CD4-positive, alpha-beta T cell treated with Interleukin-2 at 100 ng/mL for 4 hours (primary cell): ENCODE measurements at regions not wholly inside any gene's neighbourhood (a gene's known extent, or its start where the extent isn't known, plus 50 kb on each side); places are given as distances from the start of the nearest gene placed in this dataset.
"Not testable (repeated sequence)": the region's sequence is repeated elsewhere in the genome, so short reads cannot be mapped to it uniquely, and the experiment has no call there.

ENCODE experiments used
- DNase-seq: peaks from one replicate; pipeline ENCODE4 v3.0.0-alpha.2; 2020; ENCODE audit warnings: low spot score

- DNase-seq, result not testable (repeated sequence)
Observed at GRCh38 chr14:25316007-25316406, 266.1 kb upstream of the STXBP6 start.

GRCh38 chr14:25308244-25308643 is 258.3 kb upstream of the STXBP6 start:
- no peak for DNase-seq

GRCh38 chr14:25303934-25304333 is 254.0 kb upstream of the STXBP6 start:
- no peak for DNase-seq

- DNase-seq, result no peak
Observed at GRCh38 chr14:25298238-25298637, 248.3 kb upstream of the STXBP6 start.

- DNase-seq, result not testable (repeated sequence)
Observed at GRCh38 chr14:25290154-25290553, 240.2 kb upstream of the STXBP6 start.

- DNase-seq, result no peak
Observed at GRCh38 chr14:25274529-25274928, 224.6 kb upstream of the STXBP6 start.

- DNase-seq, result no peak
Observed at GRCh38 chr14:25267186-25267585, 217.2 kb upstream of the STXBP6 start.

GRCh38 chr14:25259470-25259869 is 209.5 kb upstream of the STXBP6 start:
- DNase-seq, result no peak

GRCh38 chr14:25252793-25253192 is 202.8 kb upstream of the STXBP6 start:
- DNase-seq, result no peak

GRCh38 chr14:25250516-25250915 is 200.6 kb upstream of the STXBP6 start:
- no peak for DNase-seq

GRCh38 chr14:25247609-25248008 is 197.7 kb upstream of the STXBP6 start:
- no peak for DNase-seq

- DNase-seq, result no peak
Observed at GRCh38 chr14:25246751-25247150, 196.8 kb upstream of the STXBP6 start.

- no peak for DNase-seq
Observed at GRCh38 chr14:25239170-25239569, 189.2 kb upstream of the STXBP6 start.

GRCh38 chr14:25237845-25238244 is 187.9 kb upstream of the STXBP6 start:
- DNase-seq, result no peak

- no peak for DNase-seq
Observed at GRCh38 chr14:25233613-25234012, 183.7 kb upstream of the STXBP6 start.

- DNase-seq, result no peak
Observed at GRCh38 chr14:25231004-25231403, 181.1 kb upstream of the STXBP6 start.

GRCh38 chr14:25226214-25226613 is 176.3 kb upstream of the STXBP6 start:
- no peak for DNase-seq

- DNase-seq, result no peak
Observed at GRCh38 chr14:25222256-25222655, 172.3 kb upstream of the STXBP6 start.

- no peak for DNase-seq
Observed at GRCh38 chr14:25220514-25220913, 170.6 kb upstream of the STXBP6 start.

GRCh38 chr14:25215607-25216006 is 165.7 kb upstream of the STXBP6 start:
- no peak for DNase-seq

GRCh38 chr14:25197885-25198284 is 147.9 kb upstream of the STXBP6 start:
- no peak for DNase-seq

- DNase-seq, result no peak
Observed at GRCh38 chr14:25180221-25180620, 130.3 kb upstream of the STXBP6 start.

GRCh38 chr14:25178255-25178654 is 128.3 kb upstream of the STXBP6 start:
- no peak for DNase-seq

GRCh38 chr14:25150934-25151790 is 101.2 kb upstream of the STXBP6 start:
- peak; percentile 27 for DNase-seq
